ENCODE measurements at regions not wholly inside any gene's neighbourhood (a gene's known extent, or its start where the extent isn't known, plus 50 kb on each side); places are given as distances from the start of the nearest gene placed in this dataset.

GRCh38 chr10:20984662-20985061 is 87.6 kb upstream of the NEBL start:
- H3K9me3 ChIP-seq (ENCODE audit: control insufficient read depth, insufficient read depth, low read depth, low read length): no peaks in the 10 kb centered on the region
- H3K4me3 ChIP-seq (replicated peaks in 1 of 4; ENCODE audit: control extremely low read depth in 1 of 4, insufficient read depth in 1 of 4, low read depth in 3 of 4, low read length in 4 of 4): no peak overlapping the region
- TF ChIP-seq CTCF (conservative IDR thresholded peaks at IDR 0.05 in 1 of 2, IDR thresholded peaks at IDR 0.05 in 1 of 2; ENCODE audit: low read depth in 1 of 2, low read length in 2 of 2) (no peak), EZH2 (IDR thresholded peaks at IDR 0.05; ENCODE audit: low read length, missing control alignments) (no peak)
- H4K20me1 ChIP-seq (ENCODE audit: control insufficient read depth, extremely low read depth, insufficient read depth, low read length): no peaks in the 10 kb centered on the region
- no peak overlapping the region for H2AFZ ChIP-seq (ENCODE audit: low read length)
- H3K9ac ChIP-seq (ENCODE audit: insufficient read depth, low read length): no peak overlapping the region
- H3K27ac ChIP-seq (ENCODE audit: insufficient read depth, low read length): no peak overlapping the region
- no peaks in the 10 kb centered on the region for H3K36me3 ChIP-seq (ENCODE audit: control insufficient read depth, insufficient read depth, low read length)
- no peaks in the 10 kb centered on the region for H3K4me1 ChIP-seq (ENCODE audit: control insufficient read depth, extremely low read depth, insufficient read depth, low read length)
- no peaks in the 10 kb centered on the region for H3K79me2 ChIP-seq (ENCODE audit: control insufficient read depth, insufficient read depth, low read length)
- DNase-seq (ENCODE audit: low read depth in 2 of 2): no peak
- no peaks in the 10 kb centered on the region for H3K27me3 ChIP-seq (ENCODE audit: control insufficient read depth, insufficient read depth, low read length)
- no peak overlapping the region for H3K4me2 ChIP-seq (ENCODE audit: extremely low read depth, insufficient read depth, low read length)

- Histone ChIP-seq H3K27me3 (ENCODE audit: control insufficient read depth, insufficient read depth, low read length) (no peaks in the 10 kb centered on the region), H3K4me3 (replicated peaks in 1 of 4; ENCODE audit: control extremely low read depth in 1 of 4, insufficient read depth in 1 of 4, low read depth in 3 of 4, low read length in 4 of 4) (no peak overlapping the region), H3K27ac (ENCODE audit: insufficient read depth, low read length) (no peak overlapping the region), H2AFZ (ENCODE audit: low read length) (no peak overlapping the region), H3K9ac (ENCODE audit: insufficient read depth, low read length) (no peak overlapping the region), H3K4me1 (ENCODE audit: control insufficient read depth, extremely low read depth, insufficient read depth, low read length) (no peaks in the 10 kb centered on the region), H4K20me1 (ENCODE audit: control insufficient read depth, extremely low read depth, insufficient read depth, low read length) (no peaks in the 10 kb centered on the region), H3K4me2 (ENCODE audit: extremely low read depth, insufficient read depth, low read length) (no peak overlapping the region), H3K79me2 (ENCODE audit: control insufficient read depth, insufficient read depth, low read length) (no peaks in the 10 kb centered on the region), H3K9me3 (ENCODE audit: control insufficient read depth, insufficient read depth, low read depth, low read length) (no peaks in the 10 kb centered on the region), H3K36me3 (ENCODE audit: control insufficient read depth, insufficient read depth, low read length) (no peaks in the 10 kb centered on the region)
- no peak for DNase-seq (ENCODE audit: low read depth in 2 of 2)
- TF ChIP-seq CTCF (conservative IDR thresholded peaks at IDR 0.05 in 1 of 2, IDR thresholded peaks at IDR 0.05 in 1 of 2; ENCODE audit: low read depth in 1 of 2, low read length in 2 of 2): no peak
- TF ChIP-seq EZH2 (IDR thresholded peaks at IDR 0.05; ENCODE audit: low read length, missing control alignments): no peak
These were observed 84.4 kb upstream of the NEBL start for GRCh38 chr10:20981419-20981953.

GRCh38 chr10:20978617-20979016 is 81.5 kb upstream of the NEBL start:
- H2AFZ ChIP-seq (ENCODE audit: low read length): no peak overlapping the region
- no peaks in the 10 kb centered on the region for H3K27me3 ChIP-seq (ENCODE audit: control insufficient read depth, insufficient read depth, low read length)
- H3K9ac ChIP-seq (ENCODE audit: insufficient read depth, low read length): no peak overlapping the region
- H3K4me1 ChIP-seq (ENCODE audit: control insufficient read depth, extremely low read depth, insufficient read depth, low read length): no peaks in the 10 kb centered on the region
- H3K79me2 ChIP-seq (ENCODE audit: control insufficient read depth, insufficient read depth, low read length): no peaks in the 10 kb centered on the region
- no peaks in the 10 kb centered on the region for H3K9me3 ChIP-seq (ENCODE audit: control insufficient read depth, insufficient read depth, low read depth, low read length)
- H4K20me1 ChIP-seq (ENCODE audit: control insufficient read depth, extremely low read depth, insufficient read depth, low read length): no peaks in the 10 kb centered on the region
- no peaks in the 10 kb centered on the region for H3K36me3 ChIP-seq (ENCODE audit: control insufficient read depth, insufficient read depth, low read length)
- no peak overlapping the region for H3K4me3 ChIP-seq (replicated peaks in 1 of 4; ENCODE audit: control extremely low read depth in 1 of 4, insufficient read depth in 1 of 4, low read depth in 3 of 4, low read length in 4 of 4)
- TF ChIP-seq CTCF (conservative IDR thresholded peaks at IDR 0.05 in 1 of 2, IDR thresholded peaks at IDR 0.05 in 1 of 2; ENCODE audit: low read depth in 1 of 2, low read length in 2 of 2): no peak
- DNase-seq (ENCODE audit: low read depth in 2 of 2): no peak
- no peak overlapping the region for H3K4me2 ChIP-seq (ENCODE audit: extremely low read depth, insufficient read depth, low read length)
- H3K27ac ChIP-seq (ENCODE audit: insufficient read depth, low read length): no peak overlapping the region
